GM18870 (cell line): ENCODE measurements at regions not wholly inside any gene's neighbourhood (a gene's known extent, or its start where the extent isn't known, plus 50 kb on each side); places are given as distances from the start of the nearest gene placed in this dataset.
"Not testable (repeated sequence)": the region's sequence is repeated elsewhere in the genome, so short reads cannot be mapped to it uniquely, and the experiment has no call there.

Source experiments
- ATAC-seq: cut with Tn5 transposase; IDR thresholded peaks from one replicate; pipeline ENCODE4 v1.9.1; 2021; ENCODE audit warnings: moderate library complexity; ENCODE audit not compliant: unreplicated experiment

DNA sequence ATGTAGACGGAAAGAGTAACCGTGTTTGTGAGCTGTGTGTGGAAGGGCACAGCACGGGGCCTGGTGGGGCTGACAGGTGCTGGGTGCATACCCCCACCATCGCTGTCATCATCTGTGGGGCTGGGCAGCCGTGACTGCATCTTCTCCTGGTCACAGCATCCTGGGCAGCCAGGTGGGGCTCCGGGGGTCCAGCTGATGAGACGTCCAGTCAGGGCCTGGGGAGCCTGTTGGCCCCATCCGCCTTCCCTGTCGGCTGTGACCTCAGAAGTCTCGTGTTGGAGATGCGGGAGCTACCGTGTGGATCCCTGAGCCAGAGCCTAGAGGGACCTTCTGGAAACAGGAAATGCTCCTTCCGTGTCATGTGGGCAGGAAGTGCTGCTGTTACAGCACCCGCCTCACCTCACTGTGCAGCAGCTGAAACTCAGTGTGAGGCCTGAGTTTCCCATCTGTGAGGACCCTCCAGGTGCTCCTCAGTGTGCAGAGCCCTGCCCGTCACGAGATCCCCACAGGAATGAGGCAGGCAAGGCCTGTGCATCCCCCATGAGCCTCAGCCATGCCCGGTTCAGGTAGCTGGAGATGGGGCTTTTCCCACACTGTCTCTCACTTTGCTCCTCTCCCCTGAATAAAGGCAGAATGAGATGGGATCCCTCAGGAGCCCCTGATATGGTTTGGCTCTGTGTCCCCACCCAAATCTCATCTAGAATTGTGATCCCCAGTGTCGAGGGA is 108.7 kb downstream of the ERMARD start:
- no peak for ATAC-seq

DNA sequence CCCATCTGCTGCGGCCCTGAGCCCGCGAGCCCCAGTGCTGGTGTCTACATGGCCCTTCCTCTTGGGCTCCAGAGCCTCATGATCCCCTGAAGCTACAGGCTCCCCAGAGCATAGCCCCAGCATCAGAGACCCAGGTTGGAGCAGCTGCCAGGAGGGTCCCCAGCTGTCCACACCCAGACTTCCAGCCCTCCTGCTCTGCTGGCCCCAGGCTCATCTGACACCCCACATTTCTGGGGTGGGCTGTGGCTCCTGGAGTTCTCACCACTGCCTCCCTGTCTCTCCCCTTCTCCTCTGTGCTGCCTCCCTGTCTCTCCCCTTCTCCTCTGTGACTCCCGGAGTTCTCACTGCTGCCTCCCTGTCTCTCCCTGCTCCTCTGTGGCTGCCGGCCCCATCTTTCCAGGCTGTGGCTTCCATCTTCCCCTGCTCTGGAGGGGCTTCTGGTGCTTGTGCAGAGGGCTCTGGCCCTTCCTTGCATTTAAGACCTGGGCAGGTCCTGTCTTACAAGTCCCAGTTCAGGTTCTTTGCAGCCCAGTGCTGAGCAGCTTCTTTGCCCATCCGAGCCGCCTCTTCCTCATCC is 108.1 kb downstream of the ERMARD start:
- ATAC-seq, result no peak

- ATAC-seq, result no peak
Measured at GRCh38 chr6:169858935-169859351, 107.5 kb downstream of the ERMARD start.

DNA sequence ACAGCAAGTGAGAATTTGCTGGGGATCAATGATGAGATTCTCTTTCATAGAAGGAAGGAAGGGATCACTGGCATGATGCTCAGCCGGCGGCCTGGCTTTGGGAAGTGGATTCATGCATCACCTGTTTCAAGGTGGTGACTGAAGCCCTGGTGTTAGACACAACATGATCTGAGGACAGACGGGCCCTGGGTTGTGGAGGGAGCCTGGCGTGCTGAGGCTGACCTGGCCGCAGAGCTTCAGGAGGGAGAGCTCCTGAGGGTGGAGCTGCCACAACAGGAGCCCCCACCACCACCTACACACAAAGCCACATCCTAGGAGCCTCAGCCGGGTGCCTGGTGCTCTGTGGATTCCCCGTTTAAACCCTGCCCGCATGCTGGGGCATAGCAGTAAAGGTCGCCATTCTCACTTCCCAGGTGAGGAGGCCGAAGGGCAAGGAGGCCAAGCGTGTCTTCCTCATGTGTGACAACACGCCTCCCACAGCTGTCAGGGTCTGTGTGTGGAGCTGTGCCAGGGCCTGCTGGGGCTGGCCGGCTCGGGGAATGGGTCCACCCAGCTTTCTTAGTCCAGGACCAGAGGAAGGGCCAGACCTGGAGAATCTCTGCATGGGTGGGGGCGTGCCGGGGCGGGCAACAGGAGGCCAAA is 107.0 kb downstream of the ERMARD start:
- no peak for ATAC-seq

- no peak for ATAC-seq
Measured at GRCh38 chr6:169857343-169858292, 106.2 kb downstream of the ERMARD start.

DNA sequence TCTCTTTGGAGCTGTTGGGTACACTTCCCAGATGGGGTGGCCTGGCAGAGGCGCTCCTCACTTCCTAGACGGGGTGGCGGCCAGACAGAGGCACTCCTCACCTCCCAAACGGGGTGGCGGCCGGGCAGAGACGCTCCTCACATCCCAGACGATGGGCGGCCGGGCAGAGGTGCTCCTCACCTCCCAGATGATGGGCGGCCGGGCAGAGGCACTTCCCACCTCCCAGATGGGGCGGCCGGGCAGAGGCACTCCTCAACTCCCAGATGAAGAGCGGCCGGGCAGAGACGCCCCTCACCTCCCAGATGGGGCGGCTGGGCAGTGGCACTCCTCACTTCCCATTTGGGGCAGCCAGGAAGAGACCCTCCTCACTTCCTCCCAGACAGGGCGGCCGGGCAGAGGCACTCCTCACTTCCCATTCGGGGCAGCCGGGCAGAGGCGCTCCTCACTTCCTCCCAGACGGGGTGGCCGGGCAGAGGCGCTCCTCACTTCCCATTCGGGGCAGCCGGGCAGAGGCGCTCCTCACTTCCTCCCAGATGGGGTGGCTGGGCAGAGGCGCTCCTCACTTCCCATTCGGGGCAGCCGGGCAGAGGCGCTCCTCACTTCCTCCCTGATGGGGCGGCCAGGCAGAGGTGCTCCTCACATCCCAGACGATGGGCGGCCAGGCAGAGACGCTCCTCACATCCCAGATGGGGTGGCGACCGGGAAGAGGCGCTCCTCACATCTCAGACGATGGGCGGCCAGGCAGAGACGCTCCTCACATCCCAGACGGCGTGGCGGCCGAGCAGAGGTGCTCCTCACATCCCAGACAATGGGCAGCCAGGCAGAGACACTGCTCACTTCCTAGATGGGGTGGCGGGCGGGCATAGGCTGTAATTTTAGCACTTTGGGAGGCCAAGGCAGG is 105.3 kb downstream of the ERMARD start:
- ATAC-seq, result not testable (repeated sequence)

DNA sequence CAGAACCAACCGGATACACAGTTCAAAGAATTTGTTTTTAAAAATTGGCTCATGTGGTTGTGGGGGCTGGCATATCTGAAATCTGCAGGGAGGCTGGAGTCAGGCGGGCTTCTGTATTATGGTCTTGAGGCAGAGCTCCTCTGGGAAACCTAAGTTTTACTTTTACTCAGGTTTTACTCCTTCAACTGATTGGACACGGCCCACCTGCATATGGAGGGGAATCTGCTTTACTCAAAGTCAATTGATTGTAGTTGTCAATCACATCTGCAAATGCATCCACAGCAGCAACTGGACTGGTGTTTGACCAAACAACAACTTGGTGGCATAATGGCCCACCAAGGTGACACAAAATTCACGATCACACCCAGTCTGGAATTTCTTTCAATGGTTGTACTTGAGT is 103.4 kb downstream of the ERMARD start:
- ATAC-seq, result no peak

GRCh38 chr6:169854083-169854725 is 102.8 kb downstream of the ERMARD start:
- no peak for ATAC-seq

GRCh38 chr6:169853196-169854082 is 102.0 kb downstream of the ERMARD start:
- no peak for ATAC-seq

- no peak for ATAC-seq
Measured at GRCh38 chr6:169852504-169853195, 101.2 kb downstream of the ERMARD start.

GRCh38 chr6:169851641-169852503 is 100.5 kb downstream of the ERMARD start:
- no peak for ATAC-seq

- no peak for ATAC-seq
Measured at GRCh38 chr6:169850746-169851145, 99.3 kb downstream of the ERMARD start.

DNA sequence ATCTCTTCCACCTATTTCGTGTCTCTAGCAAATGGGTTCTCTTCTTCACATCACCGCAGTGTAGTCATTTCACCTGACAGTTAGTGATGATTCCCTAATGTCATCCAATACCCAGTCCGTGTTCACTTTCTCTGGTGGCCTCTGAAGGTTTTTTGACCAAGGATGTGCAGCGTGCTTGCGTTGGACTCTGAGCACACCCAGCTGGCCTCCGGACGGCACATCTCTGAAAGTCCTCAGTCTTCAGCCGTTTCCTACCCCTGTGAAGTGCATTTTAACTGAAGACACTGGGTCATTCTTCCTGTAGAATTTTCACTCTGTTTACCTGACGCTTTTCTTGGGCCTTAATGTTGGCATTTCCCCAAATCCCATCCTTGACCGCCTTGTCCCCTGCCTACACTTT is 98.7 kb downstream of the ERMARD start:
- ATAC-seq, result no peak

DNA sequence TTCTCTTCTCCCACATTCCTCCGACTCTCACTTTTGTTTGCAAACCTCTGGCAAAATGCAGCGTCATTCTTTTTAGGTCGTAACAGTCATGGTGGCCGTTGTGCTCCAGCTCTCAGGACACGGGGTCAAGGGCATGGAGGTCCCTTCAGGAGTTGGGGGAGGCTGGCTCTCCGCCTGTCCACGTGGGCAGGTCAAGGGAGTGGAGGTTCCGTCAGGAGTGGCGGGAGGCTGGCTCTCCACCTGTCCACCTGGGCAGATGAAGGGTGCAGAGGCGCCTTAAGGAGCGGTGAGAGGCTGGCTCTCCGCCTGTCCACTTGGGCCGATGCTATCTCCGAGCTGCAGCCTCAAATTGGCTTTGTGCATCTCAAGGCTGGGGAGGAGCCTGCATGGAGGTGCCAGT is 98.0 kb downstream of the ERMARD start:
- ATAC-seq, result no peak

GRCh38 chr6:169848946-169849345 is 97.5 kb downstream of the ERMARD start:
- no peak for ATAC-seq

DNA sequence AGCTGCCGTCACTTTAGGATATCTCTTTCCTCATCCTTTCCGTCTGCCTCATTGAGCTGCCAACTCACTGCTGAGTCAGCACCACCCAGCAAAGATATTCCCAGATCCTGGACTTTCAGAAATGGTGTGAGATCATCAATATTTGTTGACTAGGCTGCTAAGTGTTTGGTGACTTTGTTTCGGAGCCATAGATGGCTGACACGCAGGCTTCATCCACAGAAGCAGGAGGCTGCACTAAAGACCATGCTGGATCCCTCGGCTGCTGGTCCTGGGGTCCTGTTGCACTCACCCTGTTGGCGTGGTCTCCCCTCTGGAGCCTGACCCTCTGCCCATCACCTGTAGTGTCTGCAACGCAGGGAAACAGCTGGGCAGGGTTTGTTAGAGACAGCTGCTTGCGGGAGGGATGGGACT is 96.5 kb downstream of the ERMARD start:
- no peak for ATAC-seq

GRCh38 chr6:169847141-169847674 is 95.8 kb downstream of the ERMARD start:
- no peak for ATAC-seq
